Tibial artery (tissue), 4 donors: ENCODE measurements at regions not wholly inside any gene's neighbourhood (a gene's known extent, or its start where the extent isn't known, plus 50 kb on each side); places are given as distances from the start of the nearest gene placed in this dataset.

ENCODE experiments used
- DNase-seq, 2 donors: peaks; one replicate each; pipeline ENCODE4 v3.0.0-alpha.2; 2019
- H3K27ac ChIP-seq, 2 donors: fragments of 200-600 bp; sonication (generic) in 1 of 2; 1 replicate in 1 of 2; 2 replicates in 1 of 2; pipeline ENCODE4 v1.5.1; 2018 to 2019; ENCODE audit warnings: mild to moderate bottlenecking in 1 of 2
- H3K27me3 ChIP-seq, 2 donors: fragments of 200-600 bp; sonication (generic) in 1 of 2; one replicate each; pipeline versions ENCODE4 v1.5.1 to v1.6.0; 2016 to 2019
- H3K36me3 ChIP-seq, 3 donors: fragments of 200-600 bp; sonication (generic) in 2 of 3; one replicate each; pipeline ENCODE4 v1.5.1; 2016 to 2019; ENCODE audit warnings: mild to moderate bottlenecking in 2 of 3
- H3K4me1 ChIP-seq, 4 donors: fragments of 200-600 bp; sonication (generic) in 2 of 4; 1 replicate in 3 of 4; 2 replicates in 1 of 4; pipeline ENCODE4 v1.5.1; 2016 to 2019
- H3K4me3 ChIP-seq, 2 donors: fragments of 200-600 bp; sonication (generic) in 1 of 2; 1 replicate in 1 of 2; 2 replicates in 1 of 2; pipeline ENCODE4 v1.5.1; 2018 to 2019; ENCODE audit warnings: mild to moderate bottlenecking in 2 of 2
- H3K9me3 ChIP-seq, 3 donors: fragments of 200-600 bp; sonication (generic) in 1 of 3; one replicate each; pipeline ENCODE4 v1.5.1; 2016 to 2019
- intact Hi-C: fragments of 100-400 bp; cut with DNase I; formaldehyde crosslinking; loops from one replicate; pipeline ENCODE4 v1.15.0; 2023; ENCODE audit warnings: low total_unique reads
- TF ChIP-seq, protein P1 (sequence below), 2 experiments: fragments of 200-600 bp in 1 of 2; fragments of 450-650 bp in 1 of 2; IDR thresholded peaks; one replicate each; pipeline ENCODE4 v1.5.1; 2017 to 2019; ENCODE audit warnings: antibody characterized with exemption in 2 of 2, mild to moderate bottlenecking in 1 of 2, moderate library complexity in 1 of 2

DNA sequence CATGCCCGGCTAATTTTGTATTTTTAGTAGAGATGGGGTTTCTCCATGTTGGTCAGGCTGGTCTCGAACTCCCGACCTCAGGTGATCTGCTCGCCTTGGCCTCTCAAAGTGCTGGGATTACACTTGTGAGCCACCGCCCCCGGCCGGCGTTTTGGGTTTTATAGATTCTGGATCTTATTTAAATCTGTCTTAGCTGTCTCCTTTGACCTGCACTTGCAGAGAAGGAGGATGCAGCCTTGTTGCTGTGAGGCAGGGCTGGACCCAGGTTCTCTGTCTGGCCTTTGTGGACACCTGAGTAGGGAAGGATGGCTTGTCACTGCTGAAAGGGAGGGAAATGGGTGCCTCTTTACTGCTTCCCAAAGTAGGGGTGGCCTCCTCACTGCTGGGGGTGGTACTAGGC, 83.0 kb upstream of the HS6ST1 start:
- no peak overlapping the region for H3K27ac ChIP-seq
- H3K9me3 ChIP-seq: no peaks in the 10 kb centered on the region
- H3K4me3 ChIP-seq: no peak overlapping the region
- TF ChIP-seq, protein P1, sequence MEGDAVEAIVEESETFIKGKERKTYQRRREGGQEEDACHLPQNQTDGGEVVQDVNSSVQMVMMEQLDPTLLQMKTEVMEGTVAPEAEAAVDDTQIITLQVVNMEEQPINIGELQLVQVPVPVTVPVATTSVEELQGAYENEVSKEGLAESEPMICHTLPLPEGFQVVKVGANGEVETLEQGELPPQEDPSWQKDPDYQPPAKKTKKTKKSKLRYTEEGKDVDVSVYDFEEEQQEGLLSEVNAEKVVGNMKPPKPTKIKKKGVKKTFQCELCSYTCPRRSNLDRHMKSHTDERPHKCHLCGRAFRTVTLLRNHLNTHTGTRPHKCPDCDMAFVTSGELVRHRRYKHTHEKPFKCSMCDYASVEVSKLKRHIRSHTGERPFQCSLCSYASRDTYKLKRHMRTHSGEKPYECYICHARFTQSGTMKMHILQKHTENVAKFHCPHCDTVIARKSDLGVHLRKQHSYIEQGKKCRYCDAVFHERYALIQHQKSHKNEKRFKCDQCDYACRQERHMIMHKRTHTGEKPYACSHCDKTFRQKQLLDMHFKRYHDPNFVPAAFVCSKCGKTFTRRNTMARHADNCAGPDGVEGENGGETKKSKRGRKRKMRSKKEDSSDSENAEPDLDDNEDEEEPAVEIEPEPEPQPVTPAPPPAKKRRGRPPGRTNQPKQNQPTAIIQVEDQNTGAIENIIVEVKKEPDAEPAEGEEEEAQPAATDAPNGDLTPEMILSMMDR (IDR thresholded peaks at IDR 0.05): no peak
- peak; percentile 7 to 19 for DNase-seq
- no peaks in the 10 kb centered on the region for H3K36me3 ChIP-seq
- no peaks in the 10 kb centered on the region for H3K4me1 ChIP-seq
- no peaks in the 10 kb centered on the region for H3K27me3 ChIP-seq
- intact Hi-C loops: no loop called here

DNA sequence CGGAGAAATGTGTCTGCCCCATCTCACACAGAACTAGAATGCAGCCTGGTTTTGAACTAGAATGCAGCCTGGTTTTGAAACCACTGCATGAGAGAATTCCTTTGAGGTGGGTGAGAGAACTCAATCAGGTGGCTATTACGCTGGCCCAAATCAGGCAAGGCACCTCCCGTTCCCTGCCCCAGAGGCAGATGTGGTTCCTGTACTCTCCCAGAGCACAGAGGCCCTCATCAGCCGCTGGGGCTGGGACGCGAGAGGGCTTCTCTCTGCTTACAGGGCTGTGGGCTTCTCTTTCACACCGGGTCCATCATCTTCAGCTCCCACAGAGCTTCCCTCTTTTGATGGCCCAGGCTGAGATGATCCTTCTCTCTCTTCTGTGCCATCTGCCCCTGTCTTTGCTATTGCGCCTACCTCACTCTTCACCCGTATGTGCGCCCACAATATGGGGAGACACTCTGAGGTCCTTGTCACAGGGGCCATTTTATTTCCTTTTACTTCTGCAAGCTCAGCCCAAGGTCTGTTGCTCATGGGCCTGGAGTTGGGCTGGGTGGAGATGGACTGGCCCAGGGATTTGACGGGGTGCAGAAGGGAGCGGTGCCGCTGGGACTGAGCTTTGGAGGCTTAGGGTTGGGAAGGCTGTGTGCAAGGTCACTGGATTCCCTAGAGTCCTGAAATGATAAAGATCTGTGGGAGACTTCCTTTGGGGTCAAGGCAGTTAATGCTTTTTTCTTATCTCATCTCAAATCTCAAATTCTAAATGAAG, 84.4 kb upstream of the HS6ST1 start:
- peak in 1 of 2 donors; percentile 43 for DNase-seq
- intact Hi-C loops: no loop called here

DNA sequence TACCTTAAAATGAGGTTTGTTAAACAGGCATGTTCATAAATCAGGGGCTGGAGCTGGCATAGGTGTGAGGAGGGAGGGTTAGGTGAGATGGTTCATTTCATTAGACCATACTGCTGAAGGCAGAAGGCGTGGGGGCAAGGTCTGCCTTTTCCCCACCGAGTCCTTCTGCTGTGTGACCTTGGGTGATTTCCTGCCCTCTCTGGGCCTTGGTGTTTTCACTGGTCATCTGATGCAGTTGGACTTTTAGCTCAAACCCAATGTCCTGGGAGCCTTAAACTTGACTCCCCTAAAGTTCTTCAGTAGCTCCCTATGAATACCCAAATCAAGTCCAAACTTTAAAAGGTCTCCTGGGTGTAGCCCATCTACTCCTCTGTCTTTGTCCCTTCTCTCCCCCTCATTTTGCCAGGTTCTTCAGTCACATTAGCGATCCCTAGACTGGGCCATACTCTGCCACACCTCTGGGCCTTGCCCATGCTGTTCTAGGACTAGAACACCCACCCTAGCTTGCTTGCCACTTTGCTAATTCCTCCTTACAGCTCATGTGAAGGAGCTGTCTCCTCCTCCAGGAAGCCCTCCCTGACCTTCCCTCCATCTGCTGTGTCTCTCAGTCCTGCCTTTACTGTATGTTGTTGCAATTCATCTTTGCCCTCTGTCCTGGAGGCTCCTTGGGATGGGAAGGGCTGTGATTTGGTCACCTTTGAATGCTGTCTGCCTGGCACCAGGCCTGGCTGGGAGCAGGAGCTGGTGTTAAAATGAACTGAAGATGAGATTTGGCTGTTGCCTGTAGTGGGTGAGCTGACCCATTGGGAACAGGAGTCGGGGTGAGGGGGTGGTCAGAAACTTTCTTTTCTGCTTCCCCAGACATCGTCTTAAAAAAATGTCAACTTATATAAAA, 85.4 kb upstream of the HS6ST1 start:
- TF ChIP-seq, protein P1 (IDR thresholded peaks at IDR 0.05): no peak
- Histone ChIP-seq H3K27me3 (no peaks in the 10 kb centered on the region), H3K9me3 (no peaks in the 10 kb centered on the region), H3K4me1 (no peaks in the 10 kb centered on the region), H3K4me3 (no peak overlapping the region), H3K27ac (no peak overlapping the region), H3K36me3 (no peaks in the 10 kb centered on the region)
- DNase-seq: peak; percentile 11 to 31
- intact Hi-C loops: no loop called here

More for the DNA sequence above, 84.4 kb upstream of the HS6ST1 start:
- H3K4me1 ChIP-seq: no peaks in the 10 kb centered on the region
- H3K27me3 ChIP-seq: no peaks in the 10 kb centered on the region
- no peak overlapping the region for H3K27ac ChIP-seq
- H3K9me3 ChIP-seq: no peaks in the 10 kb centered on the region
- TF ChIP-seq, protein P1 (IDR thresholded peaks at IDR 0.05): no peak
- no peak overlapping the region for H3K4me3 ChIP-seq
- H3K36me3 ChIP-seq: no peaks in the 10 kb centered on the region

DNA sequence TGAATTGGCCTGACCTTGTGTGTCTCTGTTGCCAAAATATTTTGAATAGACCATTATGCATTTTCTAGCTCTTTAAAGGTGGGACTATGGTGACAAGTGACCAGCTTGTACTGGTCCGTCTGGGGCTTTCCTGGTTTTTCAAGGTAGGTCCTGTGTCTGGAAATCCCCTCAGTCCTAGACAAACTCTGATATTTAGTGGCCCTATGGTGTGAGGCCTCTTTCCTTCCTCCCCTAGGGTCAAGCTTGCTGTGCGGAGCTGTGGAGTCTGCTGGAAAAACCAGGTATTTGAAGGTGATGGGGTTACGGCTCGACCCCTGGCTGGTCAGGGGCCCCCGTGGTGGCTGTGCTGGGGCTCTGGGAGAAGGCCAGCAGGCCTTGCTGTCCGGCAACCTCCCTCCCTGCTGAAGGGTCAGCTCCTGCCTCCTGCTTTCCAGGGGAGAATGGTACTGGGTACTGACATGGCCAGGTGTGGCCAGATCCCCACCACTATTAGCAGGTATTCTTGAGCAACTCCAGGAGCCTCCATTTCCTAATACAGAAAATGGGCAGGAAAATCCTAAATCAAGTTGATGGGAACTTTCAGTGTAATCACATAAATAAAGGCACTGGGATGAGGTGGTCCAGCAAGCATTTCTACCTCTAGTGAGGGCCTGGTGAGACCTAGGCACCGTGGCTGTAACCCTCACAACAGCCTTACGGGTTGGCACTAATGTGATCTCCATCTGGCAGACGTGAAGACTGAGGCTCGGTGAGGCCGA, 86.2 kb upstream of the HS6ST1 start:
- H3K9me3 ChIP-seq: no peaks in the 10 kb centered on the region
- no peak overlapping the region for H3K4me3 ChIP-seq
- peak in 1 of 2 donors; percentile 34 for DNase-seq
- TF ChIP-seq, protein P1 (IDR thresholded peaks at IDR 0.05): no peak
- no peaks in the 10 kb centered on the region for H3K4me1 ChIP-seq
- no peaks in the 10 kb centered on the region for H3K27me3 ChIP-seq
- no peaks in the 10 kb centered on the region for H3K36me3 ChIP-seq
- intact Hi-C loops: no loop called here
- no peak overlapping the region for H3K27ac ChIP-seq

DNA sequence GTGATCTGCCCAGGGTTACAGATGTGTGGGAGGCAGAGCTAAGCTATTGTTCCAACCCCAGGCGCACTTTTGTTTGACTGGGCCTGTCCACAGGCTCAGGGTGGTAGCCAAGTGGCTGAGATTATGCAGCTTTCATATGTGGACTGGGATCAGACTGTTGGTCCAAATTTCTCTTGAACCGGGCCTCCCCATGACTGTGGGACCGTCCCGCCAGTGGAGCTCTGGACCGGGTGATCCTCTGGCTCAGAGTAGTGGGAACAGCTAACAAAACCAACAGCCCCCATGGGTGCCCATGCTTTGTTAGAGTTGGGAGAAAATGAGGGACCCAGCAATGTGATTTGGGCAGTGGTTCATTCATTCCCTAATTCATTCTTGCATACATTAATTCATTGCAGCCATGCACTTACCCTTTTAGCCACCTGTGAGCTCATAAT, 86.8 kb upstream of the HS6ST1 start:
- Histone ChIP-seq H3K4me1 (no peaks in the 10 kb centered on the region), H3K9me3 (no peaks in the 10 kb centered on the region), H3K36me3 (no peaks in the 10 kb centered on the region), H3K27me3 (no peaks in the 10 kb centered on the region), H3K4me3 (no peak overlapping the region), H3K27ac (no peak overlapping the region)
- intact Hi-C loops: no loop called here
- DNase-seq: peak; percentile 17 to 49
- TF ChIP-seq, protein P1 (IDR thresholded peaks at IDR 0.05): no peak
